ENCODE measurements at regions not wholly inside any gene's neighbourhood (a gene's known extent, or its start where the extent isn't known, plus 50 kb on each side); places are given as distances from the start of the nearest gene placed in this dataset.
A peak's percentile ranks its signal among the peaks of the same experiment; 100 is the strongest.

DNA sequence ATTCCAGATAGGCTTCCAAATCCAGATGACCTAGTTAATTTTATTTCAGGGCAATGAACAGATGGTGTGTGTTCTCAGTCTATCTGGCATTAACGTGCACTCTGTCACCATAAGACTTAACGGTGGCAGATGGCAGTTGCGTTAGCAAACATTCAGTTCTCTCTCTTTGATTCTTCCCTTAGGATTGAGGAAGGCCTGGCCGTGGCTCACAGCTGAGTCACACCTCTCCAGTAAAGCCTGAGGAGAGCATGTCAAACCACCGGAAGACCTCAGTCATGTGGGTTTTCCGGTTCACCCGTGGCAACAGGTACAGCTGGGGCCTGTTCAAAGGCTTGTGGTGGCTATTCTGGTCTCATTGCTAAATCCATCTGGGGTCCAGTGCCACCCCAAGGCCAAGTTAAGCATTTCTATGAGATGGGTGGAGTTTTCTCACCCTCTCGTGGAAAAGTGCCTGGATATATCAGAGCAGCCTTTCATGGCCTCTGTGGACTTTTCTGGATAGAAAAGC lies 545.1 kb upstream of the ATP2B1 start (continued):
- TF ChIP-seq, protein P1, sequence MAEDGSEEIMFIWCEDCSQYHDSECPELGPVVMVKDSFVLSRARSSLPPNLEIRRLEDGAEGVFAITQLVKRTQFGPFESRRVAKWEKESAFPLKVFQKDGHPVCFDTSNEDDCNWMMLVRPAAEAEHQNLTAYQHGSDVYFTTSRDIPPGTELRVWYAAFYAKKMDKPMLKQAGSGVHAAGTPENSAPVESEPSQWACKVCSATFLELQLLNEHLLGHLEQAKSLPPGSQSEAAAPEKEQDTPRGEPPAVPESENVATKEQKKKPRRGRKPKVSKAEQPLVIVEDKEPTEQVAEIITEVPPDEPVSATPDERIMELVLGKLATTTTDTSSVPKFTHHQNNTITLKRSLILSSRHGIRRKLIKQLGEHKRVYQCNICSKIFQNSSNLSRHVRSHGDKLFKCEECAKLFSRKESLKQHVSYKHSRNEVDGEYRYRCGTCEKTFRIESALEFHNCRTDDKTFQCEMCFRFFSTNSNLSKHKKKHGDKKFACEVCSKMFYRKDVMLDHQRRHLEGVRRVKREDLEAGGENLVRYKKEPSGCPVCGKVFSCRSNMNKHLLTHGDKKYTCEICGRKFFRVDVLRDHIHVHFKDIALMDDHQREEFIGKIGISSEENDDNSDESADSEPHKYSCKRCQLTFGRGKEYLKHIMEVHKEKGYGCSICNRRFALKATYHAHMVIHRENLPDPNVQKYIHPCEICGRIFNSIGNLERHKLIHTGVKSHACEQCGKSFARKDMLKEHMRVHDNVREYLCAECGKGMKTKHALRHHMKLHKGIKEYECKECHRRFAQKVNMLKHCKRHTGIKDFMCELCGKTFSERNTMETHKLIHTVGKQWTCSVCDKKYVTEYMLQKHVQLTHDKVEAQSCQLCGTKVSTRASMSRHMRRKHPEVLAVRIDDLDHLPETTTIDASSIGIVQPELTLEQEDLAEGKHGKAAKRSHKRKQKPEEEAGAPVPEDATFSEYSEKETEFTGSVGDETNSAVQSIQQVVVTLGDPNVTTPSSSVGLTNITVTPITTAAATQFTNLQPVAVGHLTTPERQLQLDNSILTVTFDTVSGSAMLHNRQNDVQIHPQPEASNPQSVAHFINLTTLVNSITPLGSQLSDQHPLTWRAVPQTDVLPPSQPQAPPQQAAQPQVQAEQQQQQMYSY (CRISPR knock-in tag; IDR thresholded peaks at IDR 0.05) = no peak
- TF ChIP-seq HDGF (IDR thresholded peaks at IDR 0.05) (no peak), POU2F2 (IDR thresholded peaks at IDR 0.05; ENCODE audit: borderline replicate concordance, low read depth, low read length) (no peak), MEF2B (IDR thresholded peaks at IDR 0.05; ENCODE audit: partially characterized antibody, poor library complexity, severe bottlenecking) (peak; percentile 42), SIX5 (IDR thresholded peaks at IDR 0.05; ENCODE audit: low read depth, low read length, severe bottlenecking) (no peak), NFIC (IDR thresholded peaks at IDR 0.05; ENCODE audit: low read depth, low read length) (peak; percentile 90), BRCA1 (IDR thresholded peaks at IDR 0.05; ENCODE audit: low read depth, low read length) (no peak), TCF12 (IDR thresholded peaks at IDR 0.05; ENCODE audit: low read depth, low read length) (peak; percentile 75), CBFB (IDR thresholded peaks at IDR 0.05; ENCODE audit: low read depth) (peak; percentile 69), ZNF24 (IDR thresholded peaks at IDR 0.05) (no peak), POLR2AphosphoS5 (IDR thresholded peaks at IDR 0.05; ENCODE audit: low read length) (no peak), NR2F1 (conservative IDR thresholded peaks at IDR 0.05) (peak; percentile 64; the same call in 1 of the 2 replicates), GATAD2B (conservative IDR thresholded peaks at IDR 0.05; ENCODE audit: low read depth) (no peak), SMAD5 (IDR thresholded peaks at IDR 0.05; ENCODE audit: low read depth) (no peak), SREBF1 (IDR thresholded peaks at IDR 0.05; ENCODE audit: low read length) (no peak), ASH2L (IDR thresholded peaks at IDR 0.05; ENCODE audit: borderline replicate concordance, low read depth) (no peak)
- TF ChIP-seq, protein P2, sequence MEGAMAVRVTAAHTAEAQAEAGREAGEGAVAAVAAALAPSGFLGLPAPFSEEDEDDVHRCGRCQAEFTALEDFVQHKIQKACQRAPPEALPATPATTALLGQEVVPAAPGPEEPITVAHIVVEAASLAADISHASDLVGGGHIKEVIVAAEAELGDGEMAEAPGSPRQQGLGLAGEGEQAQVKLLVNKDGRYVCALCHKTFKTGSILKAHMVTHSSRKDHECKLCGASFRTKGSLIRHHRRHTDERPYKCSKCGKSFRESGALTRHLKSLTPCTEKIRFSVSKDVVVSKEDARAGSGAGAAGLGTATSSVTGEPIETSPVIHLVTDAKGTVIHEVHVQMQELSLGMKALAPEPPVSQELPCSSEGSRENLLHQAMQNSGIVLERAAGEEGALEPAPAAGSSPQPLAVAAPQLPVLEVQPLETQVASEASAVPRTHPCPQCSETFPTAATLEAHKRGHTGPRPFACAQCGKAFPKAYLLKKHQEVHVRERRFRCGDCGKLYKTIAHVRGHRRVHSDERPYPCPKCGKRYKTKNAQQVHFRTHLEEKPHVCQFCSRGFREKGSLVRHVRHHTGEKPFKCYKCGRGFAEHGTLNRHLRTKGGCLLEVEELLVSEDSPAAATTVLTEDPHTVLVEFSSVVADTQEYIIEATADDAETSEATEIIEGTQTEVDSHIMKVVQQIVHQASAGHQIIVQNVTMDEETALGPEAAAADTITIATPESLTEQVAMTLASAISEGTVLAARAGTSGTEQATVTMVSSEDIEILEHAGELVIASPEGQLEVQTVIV (IDR thresholded peaks at IDR 0.05; ENCODE audit: borderline replicate concordance, partially characterized antibody) = no peak
- TF ChIP-seq, protein P3, sequence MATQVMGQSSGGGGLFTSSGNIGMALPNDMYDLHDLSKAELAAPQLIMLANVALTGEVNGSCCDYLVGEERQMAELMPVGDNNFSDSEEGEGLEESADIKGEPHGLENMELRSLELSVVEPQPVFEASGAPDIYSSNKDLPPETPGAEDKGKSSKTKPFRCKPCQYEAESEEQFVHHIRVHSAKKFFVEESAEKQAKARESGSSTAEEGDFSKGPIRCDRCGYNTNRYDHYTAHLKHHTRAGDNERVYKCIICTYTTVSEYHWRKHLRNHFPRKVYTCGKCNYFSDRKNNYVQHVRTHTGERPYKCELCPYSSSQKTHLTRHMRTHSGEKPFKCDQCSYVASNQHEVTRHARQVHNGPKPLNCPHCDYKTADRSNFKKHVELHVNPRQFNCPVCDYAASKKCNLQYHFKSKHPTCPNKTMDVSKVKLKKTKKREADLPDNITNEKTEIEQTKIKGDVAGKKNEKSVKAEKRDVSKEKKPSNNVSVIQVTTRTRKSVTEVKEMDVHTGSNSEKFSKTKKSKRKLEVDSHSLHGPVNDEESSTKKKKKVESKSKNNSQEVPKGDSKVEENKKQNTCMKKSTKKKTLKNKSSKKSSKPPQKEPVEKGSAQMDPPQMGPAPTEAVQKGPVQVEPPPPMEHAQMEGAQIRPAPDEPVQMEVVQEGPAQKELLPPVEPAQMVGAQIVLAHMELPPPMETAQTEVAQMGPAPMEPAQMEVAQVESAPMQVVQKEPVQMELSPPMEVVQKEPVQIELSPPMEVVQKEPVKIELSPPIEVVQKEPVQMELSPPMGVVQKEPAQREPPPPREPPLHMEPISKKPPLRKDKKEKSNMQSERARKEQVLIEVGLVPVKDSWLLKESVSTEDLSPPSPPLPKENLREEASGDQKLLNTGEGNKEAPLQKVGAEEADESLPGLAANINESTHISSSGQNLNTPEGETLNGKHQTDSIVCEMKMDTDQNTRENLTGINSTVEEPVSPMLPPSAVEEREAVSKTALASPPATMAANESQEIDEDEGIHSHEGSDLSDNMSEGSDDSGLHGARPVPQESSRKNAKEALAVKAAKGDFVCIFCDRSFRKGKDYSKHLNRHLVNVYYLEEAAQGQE (IDR thresholded peaks at IDR 0.05; ENCODE audit: low read depth, low read length) = no peak
- TF ChIP-seq, protein P4, sequence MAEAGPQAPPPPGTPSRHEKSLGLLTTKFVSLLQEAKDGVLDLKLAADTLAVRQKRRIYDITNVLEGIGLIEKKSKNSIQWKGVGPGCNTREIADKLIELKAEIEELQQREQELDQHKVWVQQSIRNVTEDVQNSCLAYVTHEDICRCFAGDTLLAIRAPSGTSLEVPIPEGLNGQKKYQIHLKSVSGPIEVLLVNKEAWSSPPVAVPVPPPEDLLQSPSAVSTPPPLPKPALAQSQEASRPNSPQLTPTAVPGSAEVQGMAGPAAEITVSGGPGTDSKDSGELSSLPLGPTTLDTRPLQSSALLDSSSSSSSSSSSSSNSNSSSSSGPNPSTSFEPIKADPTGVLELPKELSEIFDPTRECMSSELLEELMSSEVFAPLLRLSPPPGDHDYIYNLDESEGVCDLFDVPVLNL (IDR thresholded peaks at IDR 0.05; ENCODE audit: low read depth, low read length) = no peak

Data from GM12878 (cell line).